ENCODE measurements at regions not wholly inside any gene's neighbourhood (a gene's known extent, or its start where the extent isn't known, plus 50 kb on each side); places are given as distances from the start of the nearest gene placed in this dataset.

GRCh38 chr18:10217211-10217610, 237.2 kb upstream of the APCDD1 start:
- TF ChIP-seq EZH2 (IDR thresholded peaks at IDR 0.05; ENCODE audit: low read depth, unreplicated experiment): no peak
- TF ChIP-seq ETS1 (IDR thresholded peaks at IDR 0.05): no peak
- TF ChIP-seq CTCF (conservative IDR thresholded peaks at IDR 0.05; ENCODE audit: low read depth in 2 of 2): no peak
- TF ChIP-seq REST (IDR thresholded peaks at IDR 0.05; ENCODE audit: unreplicated experiment): no peak
- no peak for TF ChIP-seq POLR2AphosphoS5 (IDR thresholded peaks at IDR 0.05; ENCODE audit: low read depth)
- no peak for TF ChIP-seq EZH2phosphoT487 (IDR thresholded peaks at IDR 0.05; ENCODE audit: unreplicated experiment)
- TF ChIP-seq NANOG (IDR thresholded peaks at IDR 0.05; ENCODE audit: borderline replicate concordance): no peak
- TF ChIP-seq JUNB (IDR thresholded peaks at IDR 0.05; ENCODE audit: unreplicated experiment): no peak
- TF ChIP-seq CREB1 (CRISPR knock-in tag; IDR thresholded peaks at IDR 0.05; ENCODE audit: low read depth): no peak
- TF ChIP-seq STAT1 (IDR thresholded peaks at IDR 0.05; ENCODE audit: unreplicated experiment): no peak
- TF ChIP-seq ZNF114 (CRISPR knock-in tag; IDR thresholded peaks at IDR 0.05): no peak
